SU-DHL-6 (cell line): ENCODE measurements at regions not wholly inside any gene's neighbourhood (a gene's known extent, or its start where the extent isn't known, plus 50 kb on each side); places are given as distances from the start of the nearest gene placed in this dataset.

ENCODE experiments used
- EZH2phosphoT487 ChIP-seq: fragments of 200-600 bp; sonication (generic), shearing (Covaris generic); conservative IDR thresholded peaks from 2 replicates; pipeline ENCODE4 v1.6.1; 2018; ENCODE audit warnings: mild to moderate bottlenecking, antibody characterized with exemption, low read length, moderate library complexity, mixed read lengths
- TF ChIP-seq, protein P1 (sequence below): fragments of 200-600 bp; sonication (generic); IDR thresholded peaks from one replicate; pipeline ENCODE4 v1.5.1; 2017; ENCODE audit warnings: antibody characterized with exemption, mild to moderate bottlenecking, low read length, moderate library complexity; ENCODE audit not compliant: insufficient read depth, poor library complexity, severe bottlenecking

DNA sequence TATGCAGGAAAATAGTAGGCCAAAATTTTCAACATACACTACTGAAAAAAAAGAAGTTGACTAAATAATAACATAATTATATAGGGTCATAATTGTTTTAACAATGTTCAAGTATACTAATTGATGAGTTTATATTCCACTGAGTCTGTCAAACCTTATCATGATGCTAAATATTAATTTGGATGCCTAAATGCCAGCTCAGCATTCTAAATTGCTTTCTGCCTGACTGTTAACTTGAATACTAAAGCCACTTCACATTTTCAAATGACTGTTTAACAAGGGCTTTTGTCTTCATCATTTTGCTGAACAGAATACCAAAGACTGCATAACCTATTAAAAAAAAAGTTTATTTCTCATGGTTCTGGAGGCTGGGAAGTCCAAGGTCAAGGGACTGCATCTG is 232.8 kb downstream of the DOK5 start:
- TF ChIP-seq, protein P1, sequence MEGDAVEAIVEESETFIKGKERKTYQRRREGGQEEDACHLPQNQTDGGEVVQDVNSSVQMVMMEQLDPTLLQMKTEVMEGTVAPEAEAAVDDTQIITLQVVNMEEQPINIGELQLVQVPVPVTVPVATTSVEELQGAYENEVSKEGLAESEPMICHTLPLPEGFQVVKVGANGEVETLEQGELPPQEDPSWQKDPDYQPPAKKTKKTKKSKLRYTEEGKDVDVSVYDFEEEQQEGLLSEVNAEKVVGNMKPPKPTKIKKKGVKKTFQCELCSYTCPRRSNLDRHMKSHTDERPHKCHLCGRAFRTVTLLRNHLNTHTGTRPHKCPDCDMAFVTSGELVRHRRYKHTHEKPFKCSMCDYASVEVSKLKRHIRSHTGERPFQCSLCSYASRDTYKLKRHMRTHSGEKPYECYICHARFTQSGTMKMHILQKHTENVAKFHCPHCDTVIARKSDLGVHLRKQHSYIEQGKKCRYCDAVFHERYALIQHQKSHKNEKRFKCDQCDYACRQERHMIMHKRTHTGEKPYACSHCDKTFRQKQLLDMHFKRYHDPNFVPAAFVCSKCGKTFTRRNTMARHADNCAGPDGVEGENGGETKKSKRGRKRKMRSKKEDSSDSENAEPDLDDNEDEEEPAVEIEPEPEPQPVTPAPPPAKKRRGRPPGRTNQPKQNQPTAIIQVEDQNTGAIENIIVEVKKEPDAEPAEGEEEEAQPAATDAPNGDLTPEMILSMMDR = no peak
- no peak for TF ChIP-seq EZH2phosphoT487
